H9 (cell line): ENCODE measurements at regions not wholly inside any gene's neighbourhood (a gene's known extent, or its start where the extent isn't known, plus 50 kb on each side); places are given as distances from the start of the nearest gene placed in this dataset.

Experiments used
- DNase-seq: peaks from one replicate; pipeline ENCODE4 v3.0.0-alpha.2; 2017
- H2AFZ ChIP-seq: one replicate; pipeline ENCODE4 v1.6.1; 2013; ENCODE audit warnings: mild to moderate bottlenecking, low read length, control low read depth, moderate library complexity
- H2AK5ac ChIP-seq: 2 replicates; pipeline ENCODE4 v1.6.1; 2013; ENCODE audit warnings: low read length, control low read depth, mixed read lengths; ENCODE audit not compliant: insufficient read length
- H2BK120ac ChIP-seq: one replicate; pipeline ENCODE4 v1.6.1; 2013; ENCODE audit warnings: low read depth, mild to moderate bottlenecking, low read length, control low read depth, inconsistent platforms; ENCODE audit not compliant: poor library complexity, severe bottlenecking
- H2BK12ac ChIP-seq: 2 replicates; pipeline ENCODE4 v1.6.1; 2013; ENCODE audit warnings: low read length, control low read depth, mixed read lengths, low read depth; ENCODE audit not compliant: insufficient read length
- H2BK15ac ChIP-seq: 2 replicates; pipeline ENCODE4 v1.6.1; 2013; ENCODE audit warnings: low read depth, low read length, control low read depth
- H2BK20ac ChIP-seq: one replicate; pipeline ENCODE4 v1.6.1; 2013; ENCODE audit warnings: low read depth, mild to moderate bottlenecking, low read length, control low read depth, inconsistent platforms; ENCODE audit not compliant: poor library complexity, severe bottlenecking
- H2BK5ac ChIP-seq: 2 replicates; pipeline ENCODE4 v1.6.1; 2013; ENCODE audit warnings: low read length, control low read depth, mixed read lengths; ENCODE audit not compliant: insufficient read length
- H3K14ac ChIP-seq: 2 replicates; pipeline ENCODE4 v1.6.1; 2013; ENCODE audit warnings: low read length, control low read depth; ENCODE audit not compliant: insufficient read depth
- H3K18ac ChIP-seq: 2 replicates; pipeline ENCODE4 v1.6.1; 2013; ENCODE audit warnings: low read depth, mild to moderate bottlenecking, mixed read lengths, low read length, control low read depth; ENCODE audit not compliant: insufficient read length
- H3K23ac ChIP-seq: 2 replicates; pipeline ENCODE4 v1.6.1; 2013; ENCODE audit warnings: low read length, control low read depth, mixed read lengths, low read depth; ENCODE audit not compliant: insufficient read length
- H3K23me2 ChIP-seq: 2 replicates; pipeline ENCODE4 v1.6.1; 2013; ENCODE audit warnings: low read depth, mild to moderate bottlenecking, mixed read lengths, low read length, control low read depth; ENCODE audit not compliant: insufficient read length, poor library complexity, severe bottlenecking
- H3K27ac ChIP-seq: 2 replicates; pipeline ENCODE4 v1.5.1; 2013; ENCODE audit warnings: low read length, control low read depth, mixed read lengths, low read depth; ENCODE audit not compliant: insufficient read length
- H3K27me3 ChIP-seq: 2 replicates; pipeline ENCODE4 v1.6.1; 2013; ENCODE audit warnings: low read length, control low read depth, inconsistent platforms; ENCODE audit not compliant: insufficient read depth
- H3K4ac ChIP-seq: 2 replicates; pipeline ENCODE4 v1.6.1; 2013; ENCODE audit warnings: low read depth, mild to moderate bottlenecking, control low read depth, inconsistent platforms, low read length, moderate library complexity
- H3K4me1 ChIP-seq: 2 replicates; pipeline ENCODE4 v1.6.1; 2013; ENCODE audit warnings: low read length, control low read depth, inconsistent platforms; ENCODE audit not compliant: insufficient read depth
- H3K4me2 ChIP-seq: 2 replicates; pipeline ENCODE4 v1.6.1; 2013; ENCODE audit warnings: low read length, control low read depth, mixed read lengths; ENCODE audit not compliant: insufficient read length, insufficient read depth
- H3K56ac ChIP-seq: 2 replicates; pipeline ENCODE4 v1.6.1; 2013; ENCODE audit warnings: low read depth, mild to moderate bottlenecking, mixed read lengths, low read length, control low read depth; ENCODE audit not compliant: insufficient read length
- H3K79me1 ChIP-seq: 2 replicates; pipeline ENCODE4 v1.6.1; 2013; ENCODE audit warnings: low read depth, mild to moderate bottlenecking, moderate library complexity, low read length, control low read depth, inconsistent platforms; ENCODE audit not compliant: insufficient read depth, poor library complexity, severe bottlenecking
- H3K79me2 ChIP-seq: 2 replicates; pipeline ENCODE4 v1.6.1; 2013; ENCODE audit warnings: low read length, control low read depth, inconsistent platforms; ENCODE audit not compliant: insufficient read depth
- H3K9ac ChIP-seq: 2 replicates; pipeline ENCODE4 v1.6.1; 2013; ENCODE audit warnings: low read length, control low read depth, mixed read lengths; ENCODE audit not compliant: insufficient read length; ENCODE audit errors: extremely low read depth
- H3K9me3 ChIP-seq: one replicate; pipeline ENCODE4 v1.6.1; 2013; ENCODE audit warnings: low read depth, low read length, inconsistent platforms; ENCODE audit not compliant: control insufficient read depth
- H3T11ph ChIP-seq: one replicate; pipeline ENCODE4 v1.6.1; 2013; ENCODE audit warnings: mild to moderate bottlenecking, low read length, control low read depth, inconsistent platforms
- H4K20me1 ChIP-seq: one replicate; pipeline ENCODE4 v1.6.1; 2013; ENCODE audit not compliant: control insufficient read depth, insufficient read length, insufficient read depth
- H4K5ac ChIP-seq: 2 replicates; pipeline ENCODE4 v1.6.1; 2013; ENCODE audit warnings: low read depth, mild to moderate bottlenecking, mixed read lengths, low read length, control low read depth; ENCODE audit not compliant: insufficient read length
- H4K8ac ChIP-seq: replicated peaks from 2 replicates; pipeline ENCODE4 v1.6.1; 2013; ENCODE audit warnings: low read length, control low read depth, mixed read lengths, low read depth; ENCODE audit not compliant: insufficient read length
- H4K91ac ChIP-seq: 2 replicates; pipeline ENCODE4 v1.6.1; 2013; ENCODE audit warnings: low read depth, mild to moderate bottlenecking, moderate library complexity, mixed read lengths, low read length, control low read depth; ENCODE audit not compliant: insufficient read length
- H3K27ac Mint-ChIP-seq, 3 experiments: 2 replicates in 2 of 3; 3 replicates in 1 of 3; pipeline ENCODE4 v1.8.0; 2020 to 2021; ENCODE audit warnings: mixed read lengths in 3 of 3, mild to moderate bottlenecking in 1 of 3, moderate library complexity in 1 of 3
- H3K27me3 Mint-ChIP-seq: 2 replicates; pipeline ENCODE4 v1.8.0; 2021; ENCODE audit warnings: low read depth, mild to moderate bottlenecking, moderate library complexity, mixed read lengths
- H3K36me3 Mint-ChIP-seq, 3 experiments: 2 replicates in 2 of 3; 3 replicates in 1 of 3; pipeline ENCODE4 v1.8.0; 2020 to 2021; ENCODE audit warnings: low read depth in 3 of 3, mixed read lengths in 3 of 3; ENCODE audit not compliant: insufficient read depth in 1 of 3
- H3K4me1 Mint-ChIP-seq, 2 experiments: 2 replicates each; pipeline ENCODE4 v1.8.0; 2020; ENCODE audit warnings: mixed read lengths in 2 of 2
- H3K4me3 Mint-ChIP-seq, 2 experiments: 2 replicates in 1 of 2; 3 replicates in 1 of 2; pipeline ENCODE4 v1.8.0; 2020 to 2021; ENCODE audit warnings: mild to moderate bottlenecking in 2 of 2, mixed read lengths in 2 of 2, moderate library complexity in 1 of 2
- H3K9me3 Mint-ChIP-seq, 2 experiments: 2 replicates in 1 of 2; 3 replicates in 1 of 2; pipeline ENCODE4 v1.8.0; 2020; ENCODE audit warnings: mild to moderate bottlenecking in 2 of 2, mixed read lengths in 2 of 2, moderate library complexity in 1 of 2
- CTCF ChIP-seq: fragments of 200-600 bp; sonication (generic); conservative IDR thresholded peaks from 3 replicates; pipeline ENCODE4 v1.8.0; 2021; ENCODE audit warnings: antibody characterized with exemption, mild to moderate bottlenecking
- WGBS: extraction: QIAGEN DNeasy Blood & Tissue Kit; methylation state at CpG from one replicate; pipeline ENCODE4 v1.1.7; 2013; ENCODE audit warnings: missing lambda C conversion rate, low lambda C conversion rate, mixed read lengths; ENCODE audit not compliant: insufficient read length; ENCODE audit errors: extremely low coverage; 5-methylcytosine and 5-hydroxymethylcytosine counted together

DNA sequence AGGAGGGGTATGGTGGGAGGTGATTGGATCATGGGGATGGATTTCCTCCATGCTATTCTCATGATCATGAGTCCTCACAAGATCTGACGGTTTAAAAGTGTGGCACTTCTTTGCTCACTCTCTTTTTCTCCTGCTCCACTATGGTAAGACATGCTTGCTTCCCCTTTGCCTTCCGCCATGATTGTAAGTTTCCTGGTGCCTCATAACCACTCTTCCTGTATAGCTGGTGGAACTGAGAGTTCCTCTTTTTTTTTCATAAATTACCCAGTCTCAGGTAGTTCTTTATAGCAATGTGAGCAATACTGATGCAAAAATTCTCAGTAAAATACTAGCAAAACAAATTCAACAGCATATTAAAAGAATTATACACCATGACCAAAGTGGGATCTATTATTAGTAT, 728.5 kb upstream of the SLC8A1 start:
- no peak overlapping the region for H2BK12ac ChIP-seq
- no peak overlapping the region for H3K18ac ChIP-seq
- no peak overlapping the region for H2AK5ac ChIP-seq
- no peak overlapping the region for H3T11ph ChIP-seq
- H4K5ac ChIP-seq: no peak overlapping the region
- no peaks in the 10 kb centered on the region for H3K27me3 Mint-ChIP-seq
- H4K91ac ChIP-seq: no peak overlapping the region
- H4K8ac ChIP-seq: no peak overlapping the region
- H2BK5ac ChIP-seq: no peak overlapping the region
- no peaks in the 10 kb centered on the region for H3K23me2 ChIP-seq
- H3K9me3 Mint-ChIP-seq: no peaks in the 10 kb centered on the region
- H3K4ac ChIP-seq: no peak overlapping the region
- no peak overlapping the region for H3K23ac ChIP-seq
- H3K9ac ChIP-seq: no peak overlapping the region
- no peak overlapping the region for H3K27ac Mint-ChIP-seq
- H3K27me3 ChIP-seq: no peaks in the 10 kb centered on the region
- no peak overlapping the region for H3K14ac ChIP-seq
- no peak overlapping the region for H2BK15ac ChIP-seq
- H2BK120ac ChIP-seq: no peak overlapping the region
- H3K79me2 ChIP-seq: no peaks in the 10 kb centered on the region
- no peaks in the 10 kb centered on the region for H3K4me1 Mint-ChIP-seq
- no peaks in the 10 kb centered on the region for H3K9me3 ChIP-seq
- no peaks in the 10 kb centered on the region for H3K36me3 Mint-ChIP-seq
- WGBS: no CpG with 5 or more reads among the region's 2 CpGs
- no peaks in the 10 kb centered on the region for H3K79me1 ChIP-seq
- H3K27ac ChIP-seq: no peak overlapping the region
- no peak overlapping the region for H3K56ac ChIP-seq
- no peak overlapping the region for H3K4me2 ChIP-seq
- DNase-seq: no peak
- no peak for TF ChIP-seq CTCF
- H2BK20ac ChIP-seq: no peak overlapping the region
- no peak overlapping the region for H2AFZ ChIP-seq
- no peaks in the 10 kb centered on the region for H3K4me1 ChIP-seq
- H3K4me3 Mint-ChIP-seq: no peak overlapping the region
- H4K20me1 ChIP-seq: no peaks in the 10 kb centered on the region
